ENCODE measurements at regions not wholly inside any gene's neighbourhood (a gene's known extent, or its start where the extent isn't known, plus 50 kb on each side); places are given as distances from the start of the nearest gene placed in this dataset.
"Not testable (repeated sequence)": the region's sequence is repeated elsewhere in the genome, so short reads cannot be mapped to it uniquely, and the experiment has no call there.

- no peak for DNase-seq (ENCODE audit: low read depth)
Observed at GRCh38 chr4:124887739-124888138, 175.2 kb upstream of the ANKRD50 start.

- DNase-seq (ENCODE audit: low read depth) = no peak
Observed at GRCh38 chr4:124884316-124884715, 171.8 kb upstream of the ANKRD50 start.

- DNase-seq (ENCODE audit: low read depth) = no peak
Observed at GRCh38 chr4:124883632-124884031, 171.1 kb upstream of the ANKRD50 start.

- DNase-seq (ENCODE audit: low read depth) = no peak
Observed at GRCh38 chr4:124879195-124879594, 166.7 kb upstream of the ANKRD50 start.

GRCh38 chr4:124874172-124874450 lies 161.6 kb upstream of the ANKRD50 start:
- DNase-seq (ENCODE audit: low read depth) = no peak

GRCh38 chr4:124873361-124874171 lies 161.0 kb upstream of the ANKRD50 start:
- no peak for DNase-seq (ENCODE audit: low read depth)

GRCh38 chr4:124872659-124873058 lies 160.1 kb upstream of the ANKRD50 start:
- no peak for DNase-seq (ENCODE audit: low read depth)

- DNase-seq (ENCODE audit: low read depth) = no peak
Observed at GRCh38 chr4:124869961-124870495, 157.5 kb upstream of the ANKRD50 start.

- DNase-seq (ENCODE audit: low read depth) = no peak
Observed at GRCh38 chr4:124868495-124868894, 156.0 kb upstream of the ANKRD50 start.

- DNase-seq (ENCODE audit: low read depth) = no peak
Observed at GRCh38 chr4:124867536-124867935, 155.0 kb upstream of the ANKRD50 start.

GRCh38 chr4:124866301-124866700 lies 153.8 kb upstream of the ANKRD50 start:
- DNase-seq (ENCODE audit: low read depth) = no peak

GRCh38 chr4:124863040-124863545 lies 150.6 kb upstream of the ANKRD50 start:
- no peak for DNase-seq (ENCODE audit: low read depth)

- DNase-seq (ENCODE audit: low read depth) = no peak
Observed at GRCh38 chr4:124862261-124862660, 149.7 kb upstream of the ANKRD50 start.

GRCh38 chr4:124861761-124862160 lies 149.2 kb upstream of the ANKRD50 start:
- DNase-seq (ENCODE audit: low read depth) = no peak

GRCh38 chr4:124854968-124855367 lies 142.4 kb upstream of the ANKRD50 start:
- DNase-seq (ENCODE audit: low read depth) = peak; percentile 12

- no peak for DNase-seq (ENCODE audit: low read depth)
Observed at GRCh38 chr4:124851741-124852140, 139.2 kb upstream of the ANKRD50 start.

GRCh38 chr4:124846306-124846705 lies 133.8 kb upstream of the ANKRD50 start:
- DNase-seq (ENCODE audit: low read depth) = peak; percentile 31

- DNase-seq (ENCODE audit: low read depth) = no peak
Observed at GRCh38 chr4:124839786-124840390, 127.4 kb upstream of the ANKRD50 start.

GRCh38 chr4:124833831-124834505 lies 121.4 kb upstream of the ANKRD50 start:
- no peak for DNase-seq (ENCODE audit: low read depth)

GRCh38 chr4:124828382-124828781 lies 115.8 kb upstream of the ANKRD50 start:
- no peak for DNase-seq (ENCODE audit: low read depth)

GRCh38 chr4:124817531-124817930 lies 105.0 kb upstream of the ANKRD50 start:
- DNase-seq (ENCODE audit: low read depth) = no peak

- not testable (repeated sequence) for DNase-seq (ENCODE audit: low read depth)
Observed at GRCh38 chr4:124812203-124812602, 99.7 kb upstream of the ANKRD50 start.

- DNase-seq (ENCODE audit: low read depth) = peak; percentile 2
Observed at GRCh38 chr4:124810827-124811226, 98.3 kb upstream of the ANKRD50 start.

Measured in M059J (cell line).